NCI-H2171 (cell line): ENCODE measurements at regions not wholly inside any gene's neighbourhood (a gene's known extent, or its start where the extent isn't known, plus 50 kb on each side); places are given as distances from the start of the nearest gene placed in this dataset.

Source experiments
- DNase-seq: peaks from one replicate; lab custom pipeline; 2025; lab: John Stamatoyannopoulos, UW

DNA sequence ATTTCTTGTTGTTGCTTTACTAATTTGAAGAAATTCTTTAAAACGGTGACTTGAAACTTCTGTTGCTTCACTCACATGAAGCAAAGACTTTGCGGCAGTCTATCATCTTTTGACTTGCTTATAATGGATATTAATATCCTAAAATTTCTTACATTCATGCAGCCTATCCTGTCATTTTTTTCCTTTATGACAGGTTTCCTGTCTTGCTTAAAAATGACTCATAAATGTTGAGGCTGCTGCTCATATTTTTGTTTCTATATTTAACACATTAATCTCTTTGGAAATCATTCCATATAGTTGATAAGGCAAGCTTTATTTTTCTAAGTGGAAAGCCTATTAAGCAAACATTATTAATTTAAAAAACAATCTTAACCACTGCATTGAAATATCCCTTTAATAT, 176.6 kb upstream of the GALNTL6 start:
- no peak for DNase-seq

DNA sequence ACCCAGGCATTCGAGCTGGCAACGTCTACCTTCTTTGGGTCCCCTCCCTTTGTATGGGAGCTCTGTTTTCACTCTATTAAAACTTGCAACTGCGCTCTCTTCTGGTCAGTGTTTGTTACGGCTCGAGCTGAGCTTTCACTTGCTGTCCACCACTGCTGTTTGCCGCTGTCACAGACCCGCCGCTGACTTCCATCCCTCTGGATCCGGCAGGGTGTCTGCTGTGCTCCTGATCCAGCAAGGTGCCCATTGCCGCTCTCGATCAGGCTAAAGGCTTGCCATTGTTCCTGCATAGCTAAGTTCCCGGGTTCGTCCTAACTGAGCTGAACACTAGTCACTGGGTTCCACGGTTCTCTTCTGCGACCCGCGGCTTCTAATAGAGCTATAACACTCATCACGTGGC, 183.5 kb upstream of the GALNTL6 start:
- no peak for DNase-seq

DNA sequence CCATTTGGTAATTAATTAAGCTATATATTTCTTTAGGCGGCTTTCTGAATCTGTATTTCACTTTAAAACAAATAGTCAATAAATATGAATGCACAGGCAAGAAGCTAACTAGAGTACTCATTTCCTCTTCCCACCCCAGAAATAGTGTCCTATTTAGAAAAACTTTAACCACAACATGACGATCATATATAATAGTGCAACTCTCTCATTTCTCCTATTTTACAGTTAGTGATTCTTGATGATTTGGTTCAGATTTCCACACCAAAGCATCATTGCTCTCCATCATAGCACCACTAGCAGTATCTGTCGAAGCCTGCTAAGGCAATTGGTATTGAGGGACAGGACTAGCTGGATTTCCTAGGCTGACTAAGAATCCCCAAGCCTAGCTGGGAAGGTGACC, 184.0 kb upstream of the GALNTL6 start:
- DNase-seq: no peak

GRCh38 chr4:171626554-171626953, 186.7 kb upstream of the GALNTL6 start:
- DNase-seq: no peak

DNA sequence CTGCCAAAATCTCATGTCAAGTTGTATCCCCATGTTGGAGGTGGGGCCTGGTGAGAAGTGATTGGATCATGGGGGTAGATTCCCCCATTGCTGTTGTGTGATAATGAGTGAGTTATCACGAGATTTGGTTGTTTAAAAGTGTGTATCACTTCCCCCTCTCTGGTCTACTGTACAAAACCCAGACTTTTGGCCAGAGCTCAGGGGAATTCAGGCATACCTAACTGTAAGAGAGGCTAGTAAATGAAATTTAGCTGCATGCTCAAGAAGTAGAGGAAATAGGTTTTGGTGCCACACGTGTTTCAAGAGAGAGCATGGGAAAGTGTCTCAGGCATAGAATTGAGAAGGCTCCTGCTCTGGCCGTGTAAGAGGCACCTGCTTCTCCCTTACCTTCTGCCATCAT, 190.5 kb upstream of the GALNTL6 start:
- no peak for DNase-seq

DNA sequence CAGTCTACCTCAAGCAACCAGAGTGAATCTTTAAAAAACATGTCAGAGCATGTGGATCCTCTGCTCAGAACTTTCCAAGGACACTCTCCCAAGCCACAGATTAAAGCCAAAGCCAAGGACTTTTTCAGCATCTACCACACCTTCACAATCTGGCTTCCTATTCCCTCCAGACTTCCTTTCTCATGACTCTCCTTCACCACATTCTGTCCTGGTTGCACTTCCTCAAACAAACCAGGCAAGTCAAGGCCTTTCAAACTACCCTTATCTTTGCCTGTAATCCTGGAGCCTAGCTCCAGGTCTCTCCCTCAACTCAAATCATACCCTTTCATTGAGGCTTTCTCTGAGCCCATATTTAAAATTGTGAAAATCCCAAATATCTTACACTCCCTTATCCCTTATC, 191.6 kb upstream of the GALNTL6 start:
- DNase-seq: no peak

DNA sequence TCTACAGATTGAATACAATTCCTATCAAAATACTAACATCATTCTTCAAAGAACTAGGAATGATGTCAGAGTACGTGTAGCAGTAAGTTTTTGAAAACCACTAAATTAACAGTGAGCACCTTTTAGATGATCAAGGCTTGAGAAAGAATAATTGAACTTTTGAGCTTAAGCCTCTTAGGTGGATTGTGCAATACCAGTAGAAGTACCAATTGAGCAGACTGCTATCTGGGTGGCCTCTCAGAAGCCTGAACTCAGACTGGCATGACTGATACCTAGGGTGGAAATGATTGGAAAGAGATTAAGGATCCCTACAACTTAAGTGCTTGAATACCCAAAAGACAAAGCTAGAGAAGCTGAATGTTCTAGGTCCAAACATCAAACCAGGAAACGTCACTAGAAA, 200.3 kb upstream of the GALNTL6 start:
- no peak for DNase-seq

GRCh38 chr4:171602638-171603355, 210.4 kb upstream of the GALNTL6 start:
- no peak for DNase-seq

- no peak for DNase-seq
These were observed 212.1 kb upstream of the GALNTL6 start for GRCh38 chr4:171601091-171601490.

GRCh38 chr4:171599628-171600027, 213.6 kb upstream of the GALNTL6 start:
- no peak for DNase-seq

GRCh38 chr4:171594293-171594692, 218.9 kb upstream of the GALNTL6 start:
- no peak for DNase-seq

GRCh38 chr4:171590716-171591115, 222.5 kb upstream of the GALNTL6 start:
- no peak for DNase-seq

DNA sequence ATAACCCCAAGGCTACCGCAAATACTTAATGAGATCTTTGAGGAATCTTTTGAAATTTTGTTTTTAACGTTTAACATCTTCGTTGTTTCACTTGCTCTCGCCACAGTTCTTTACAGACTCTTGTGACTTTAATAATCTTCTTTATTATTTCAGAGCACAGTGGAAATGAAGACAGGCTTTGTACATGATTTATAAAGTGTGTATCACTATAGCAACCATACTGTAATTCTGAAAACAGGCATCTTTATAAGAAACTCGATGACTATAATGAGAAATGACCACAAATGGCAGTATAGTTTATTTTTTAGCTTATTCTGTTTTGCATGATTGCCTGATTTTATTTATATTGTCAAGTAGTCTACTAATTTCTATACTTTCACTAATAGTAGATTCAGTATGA, 224.4 kb upstream of the GALNTL6 start:
- DNase-seq: no peak

GRCh38 chr4:171588051-171588545, 225.1 kb upstream of the GALNTL6 start:
- DNase-seq: no peak

- no peak for DNase-seq
These were observed 229.4 kb upstream of the GALNTL6 start for GRCh38 chr4:171583790-171584189.

- DNase-seq: no peak
These were observed 230.1 kb upstream of the GALNTL6 start for GRCh38 chr4:171582961-171583581.

DNA sequence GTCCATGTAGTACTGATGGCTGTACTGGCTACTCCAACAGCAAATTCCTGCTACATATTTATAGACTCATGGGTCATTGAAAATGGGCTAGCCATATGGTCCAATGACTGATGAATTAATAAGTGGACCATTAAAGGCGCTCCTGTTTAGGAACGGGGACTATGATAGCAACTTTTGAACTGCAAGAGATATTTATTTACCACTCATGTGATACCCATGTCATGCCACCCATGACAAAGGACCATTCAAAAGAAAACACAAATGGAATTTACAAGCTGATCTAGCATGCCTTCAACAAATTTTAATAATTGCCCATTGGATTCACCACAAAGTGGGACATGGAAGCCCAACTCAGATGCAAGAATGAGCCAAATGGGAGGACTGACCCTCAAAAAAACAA, 240.0 kb upstream of the GALNTL6 start:
- no peak for DNase-seq

- no peak for DNase-seq
These were observed 247.9 kb upstream of the GALNTL6 start for GRCh38 chr4:171565130-171565788.

GRCh38 chr4:171561419-171561818, 251.8 kb upstream of the GALNTL6 start:
- no peak for DNase-seq

DNA sequence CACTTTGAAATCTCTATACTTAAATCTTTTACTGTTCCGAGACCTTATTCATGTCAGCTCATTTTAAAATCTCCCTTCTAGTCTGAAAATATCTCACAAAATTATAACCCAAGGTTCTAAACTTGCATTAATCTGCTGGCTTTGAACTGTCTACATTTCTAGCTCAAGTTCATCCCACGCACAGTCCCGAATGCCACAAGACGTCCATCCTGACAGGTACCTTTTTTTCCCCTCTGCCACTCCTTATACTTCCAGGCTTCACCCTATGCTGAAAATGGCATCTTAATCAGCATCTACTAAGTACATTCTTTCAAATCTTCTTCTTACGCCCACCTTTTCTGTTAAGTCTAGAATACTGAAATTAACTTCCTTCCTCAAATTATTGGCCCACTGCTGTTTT, 259.2 kb upstream of the GALNTL6 start:
- no peak for DNase-seq

- DNase-seq: no peak
These were observed 270.6 kb upstream of the GALNTL6 start for GRCh38 chr4:171542640-171543039.

- DNase-seq: no peak
These were observed 274.6 kb upstream of the GALNTL6 start for GRCh38 chr4:171538601-171539100.

DNA sequence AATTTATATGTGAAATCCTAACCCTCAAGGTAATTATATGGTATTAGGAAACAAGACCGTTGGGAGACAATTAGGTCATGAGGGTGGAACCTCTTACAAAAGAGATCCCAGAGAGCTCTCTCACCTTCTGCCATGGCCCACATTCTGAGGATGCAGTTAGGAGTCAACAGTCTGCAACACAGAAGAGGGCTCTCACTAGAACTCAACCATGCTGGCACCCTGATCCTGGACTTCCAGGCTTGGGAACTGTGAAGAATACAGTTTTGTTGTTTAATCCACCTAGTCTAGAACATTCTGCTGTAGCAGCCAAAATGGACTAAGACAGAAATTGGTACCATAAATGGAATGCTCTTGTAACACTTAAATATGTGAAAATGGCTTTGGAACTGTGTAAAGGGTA, 278.8 kb upstream of the GALNTL6 start:
- DNase-seq: no peak
